BE2C (cell line): ENCODE measurements at regions not wholly inside any gene's neighbourhood (a gene's known extent, or its start where the extent isn't known, plus 50 kb on each side); places are given as distances from the start of the nearest gene placed in this dataset.

Source experiments
- DNase-seq: peaks from one replicate; pipeline ENCODE4 v3.0.0-alpha.2; 2020
- H3K27me3 ChIP-seq: fragments of 250-450 bp; sonication (Bioruptor Pico); 2 replicates; pipeline ENCODE4 v1.5.1; 2020; ENCODE audit warnings: mild to moderate bottlenecking
- H3K36me3 ChIP-seq: fragments of 250-450 bp; sonication (Bioruptor Pico); 2 replicates; pipeline ENCODE4 v1.5.1; 2020; ENCODE audit warnings: mild to moderate bottlenecking
- H3K4me1 ChIP-seq: fragments of 250-450 bp; sonication (Bioruptor Pico); 2 replicates; pipeline ENCODE4 v1.5.1; 2020
- H3K4me3 ChIP-seq: 2 replicates; pipeline ENCODE4 v1.5.1; 2011; ENCODE audit warnings: low read depth, low read length
- H3K9me3 ChIP-seq: fragments of 250-450 bp; sonication (Bioruptor Pico); 2 replicates; pipeline ENCODE4 v1.5.1; 2020
- TF ChIP-seq, protein P1 (sequence below): IDR thresholded peaks from 2 replicates; pipeline ENCODE4 v1.5.1; 2012; ENCODE audit warnings: mild to moderate bottlenecking, low read depth, low read length

- TF ChIP-seq, protein P1, sequence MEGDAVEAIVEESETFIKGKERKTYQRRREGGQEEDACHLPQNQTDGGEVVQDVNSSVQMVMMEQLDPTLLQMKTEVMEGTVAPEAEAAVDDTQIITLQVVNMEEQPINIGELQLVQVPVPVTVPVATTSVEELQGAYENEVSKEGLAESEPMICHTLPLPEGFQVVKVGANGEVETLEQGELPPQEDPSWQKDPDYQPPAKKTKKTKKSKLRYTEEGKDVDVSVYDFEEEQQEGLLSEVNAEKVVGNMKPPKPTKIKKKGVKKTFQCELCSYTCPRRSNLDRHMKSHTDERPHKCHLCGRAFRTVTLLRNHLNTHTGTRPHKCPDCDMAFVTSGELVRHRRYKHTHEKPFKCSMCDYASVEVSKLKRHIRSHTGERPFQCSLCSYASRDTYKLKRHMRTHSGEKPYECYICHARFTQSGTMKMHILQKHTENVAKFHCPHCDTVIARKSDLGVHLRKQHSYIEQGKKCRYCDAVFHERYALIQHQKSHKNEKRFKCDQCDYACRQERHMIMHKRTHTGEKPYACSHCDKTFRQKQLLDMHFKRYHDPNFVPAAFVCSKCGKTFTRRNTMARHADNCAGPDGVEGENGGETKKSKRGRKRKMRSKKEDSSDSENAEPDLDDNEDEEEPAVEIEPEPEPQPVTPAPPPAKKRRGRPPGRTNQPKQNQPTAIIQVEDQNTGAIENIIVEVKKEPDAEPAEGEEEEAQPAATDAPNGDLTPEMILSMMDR, result no peak
- H3K4me3 ChIP-seq, result no peak overlapping the region
- H3K9me3 ChIP-seq, result no peaks in the 10 kb centered on the region
- no peak for DNase-seq
- no peaks in the 10 kb centered on the region for H3K27me3 ChIP-seq
- H3K4me1 ChIP-seq, result peaks cover 21% of the 10 kb centered on the region
- H3K36me3 ChIP-seq, result no peaks in the 10 kb centered on the region
Observed at GRCh38 chr9:108103046-108103693, 613.6 kb upstream of the KLF4 start.

GRCh38 chr9:108101410-108101809, 611.8 kb upstream of the KLF4 start:
- DNase-seq, result no peak
- H3K9me3 ChIP-seq, result no peaks in the 10 kb centered on the region
- H3K4me1 ChIP-seq, result peaks cover 21% of the 10 kb centered on the region
- TF ChIP-seq, protein P1, result no peak
- no peak overlapping the region for H3K4me3 ChIP-seq
- H3K27me3 ChIP-seq, result no peaks in the 10 kb centered on the region
- H3K36me3 ChIP-seq, result no peaks in the 10 kb centered on the region

DNA sequence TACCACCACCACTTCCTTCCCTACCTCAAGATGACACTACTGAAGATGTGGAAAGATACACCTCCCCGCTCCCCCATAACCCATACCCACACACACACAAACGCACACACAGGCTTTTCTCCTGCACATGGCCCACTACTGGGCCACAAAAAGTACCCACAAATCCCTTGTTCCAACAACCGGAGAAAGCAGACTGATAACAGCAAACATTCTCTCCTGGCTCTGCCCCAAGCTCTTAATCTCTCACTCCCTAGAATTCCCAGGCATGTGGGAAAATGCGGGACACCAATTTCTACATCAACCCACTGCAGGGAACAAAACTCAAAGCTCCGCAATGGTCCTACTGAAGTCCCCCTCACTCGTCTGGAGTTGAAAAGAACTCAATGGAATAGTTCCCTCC, 611.0 kb upstream of the KLF4 start:
- no peaks in the 10 kb centered on the region for H3K9me3 ChIP-seq
- TF ChIP-seq, protein P1, result no peak
- no peaks in the 10 kb centered on the region for H3K27me3 ChIP-seq
- no peak overlapping the region for H3K4me3 ChIP-seq
- no peak for DNase-seq
- peaks cover 21% of the 10 kb centered on the region for H3K4me1 ChIP-seq
- H3K36me3 ChIP-seq, result no peaks in the 10 kb centered on the region

GRCh38 chr9:108099854-108100253, 610.3 kb upstream of the KLF4 start:
- no peaks in the 10 kb centered on the region for H3K27me3 ChIP-seq
- no peaks in the 10 kb centered on the region for H3K36me3 ChIP-seq
- TF ChIP-seq, protein P1, result no peak
- no peak for DNase-seq
- peaks cover 21% of the 10 kb centered on the region for H3K4me1 ChIP-seq
- H3K4me3 ChIP-seq, result no peak overlapping the region
- H3K9me3 ChIP-seq, result no peaks in the 10 kb centered on the region

GRCh38 chr9:108095496-108095895, 605.9 kb upstream of the KLF4 start:
- Histone ChIP-seq H3K27me3 (no peaks in the 10 kb centered on the region), H3K4me3 (no peak overlapping the region), H3K4me1 (peaks cover 6% of the 10 kb centered on the region), H3K36me3 (no peaks in the 10 kb centered on the region), H3K9me3 (no peaks in the 10 kb centered on the region)
- TF ChIP-seq, protein P1, result no peak
- no peak for DNase-seq

DNA sequence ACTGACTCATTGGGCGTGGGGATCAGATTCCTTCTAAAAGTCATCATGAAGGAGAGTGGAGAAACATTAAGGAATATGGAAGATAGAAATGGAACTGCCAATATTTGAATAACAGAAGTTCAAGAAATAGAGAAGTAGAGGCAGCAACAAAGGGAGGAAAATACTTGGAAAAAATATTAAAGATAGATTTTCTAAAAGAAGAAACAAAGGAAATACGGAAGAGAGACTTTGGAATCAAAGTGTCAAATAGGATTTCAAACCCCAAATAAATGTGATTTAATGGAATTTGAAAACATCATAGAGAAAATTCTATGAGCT, 605.1 kb upstream of the KLF4 start:
- no peaks in the 10 kb centered on the region for H3K27me3 ChIP-seq
- TF ChIP-seq, protein P1, result no peak
- no peaks in the 10 kb centered on the region for H3K36me3 ChIP-seq
- no peak overlapping the region for H3K4me3 ChIP-seq
- peaks cover 5% of the 10 kb centered on the region for H3K4me1 ChIP-seq
- no peaks in the 10 kb centered on the region for H3K9me3 ChIP-seq
- no peak for DNase-seq
